Activated T-helper 1 cell treated with Interleukin-2 at 50 U/mL for 16 hours (primary cell): ENCODE measurements at regions not wholly inside any gene's neighbourhood (a gene's known extent, or its start where the extent isn't known, plus 50 kb on each side); places are given as distances from the start of the nearest gene placed in this dataset.

Source experiments
- DNase-seq: peaks from one replicate; pipeline ENCODE4 v3.0.0-alpha.2; 2020; ENCODE audit warnings: low read depth

- no peak for DNase-seq
These were observed 257.5 kb upstream of the TCF21 start for GRCh38 chr6:133631421-133631820.

GRCh38 chr6:133632206-133632605, 256.7 kb upstream of the TCF21 start:
- DNase-seq, result no peak

DNA sequence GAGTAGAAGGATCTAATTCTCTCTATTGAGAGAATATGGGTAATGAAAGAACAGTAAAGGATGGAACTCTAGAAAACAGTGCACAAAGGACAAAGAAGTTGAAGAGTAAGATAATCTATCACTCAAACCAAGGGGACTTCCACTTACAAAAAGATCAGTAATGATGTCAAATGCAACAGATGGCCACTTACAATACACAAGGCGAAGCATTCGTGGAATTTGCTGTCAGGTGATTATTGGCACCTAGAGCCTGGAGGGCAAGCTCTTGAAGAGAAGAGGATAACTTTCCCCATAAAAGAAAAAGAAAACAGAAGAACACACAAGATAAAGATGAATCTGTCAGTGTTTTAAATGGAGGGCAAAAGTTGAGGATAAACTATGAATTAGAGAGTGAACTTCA, 256.0 kb upstream of the TCF21 start:
- DNase-seq, result no peak

DNA sequence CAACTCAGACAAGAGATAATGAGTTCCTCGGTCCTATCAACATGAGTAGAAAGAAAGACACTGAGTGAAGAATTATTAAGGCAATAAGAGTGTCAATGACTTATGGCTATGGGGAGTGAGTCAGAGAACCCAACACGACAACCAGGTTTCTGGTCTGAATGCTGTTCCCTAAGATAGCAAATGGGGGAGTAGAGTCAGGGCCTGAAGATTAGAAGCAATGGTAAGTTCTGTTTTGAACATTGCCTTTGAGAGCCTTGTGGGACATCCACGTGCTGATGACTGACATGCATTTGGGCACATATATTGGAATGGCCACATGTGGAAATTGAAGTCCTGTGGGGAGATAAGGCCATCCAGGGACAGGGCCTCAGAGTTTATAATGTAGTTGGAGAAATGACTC, 254.4 kb upstream of the TCF21 start:
- no peak for DNase-seq

DNA sequence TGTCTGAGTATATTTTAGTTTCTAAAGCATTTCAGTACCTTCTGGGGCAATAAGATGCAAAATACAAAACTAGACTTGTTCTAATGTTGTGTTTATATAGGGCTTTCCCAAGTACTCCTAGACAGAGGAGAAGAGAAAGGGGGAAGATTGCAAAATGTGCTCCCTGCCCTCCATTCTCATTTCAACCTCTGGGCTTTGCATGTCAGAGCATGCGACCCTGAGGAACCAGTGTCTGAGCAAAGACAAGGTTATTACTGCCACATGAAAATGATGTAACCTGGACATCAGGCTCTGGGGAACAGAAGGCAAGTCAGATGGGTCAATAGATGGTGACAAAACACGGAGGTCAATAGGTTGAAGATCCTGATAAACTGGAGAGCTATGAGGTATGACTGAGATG, 253.5 kb upstream of the TCF21 start:
- no peak for DNase-seq

GRCh38 chr6:133637436-133637835, 251.5 kb upstream of the TCF21 start:
- DNase-seq, result no peak

- no peak for DNase-seq
These were observed 251.0 kb upstream of the TCF21 start for GRCh38 chr6:133637874-133638273.

DNA sequence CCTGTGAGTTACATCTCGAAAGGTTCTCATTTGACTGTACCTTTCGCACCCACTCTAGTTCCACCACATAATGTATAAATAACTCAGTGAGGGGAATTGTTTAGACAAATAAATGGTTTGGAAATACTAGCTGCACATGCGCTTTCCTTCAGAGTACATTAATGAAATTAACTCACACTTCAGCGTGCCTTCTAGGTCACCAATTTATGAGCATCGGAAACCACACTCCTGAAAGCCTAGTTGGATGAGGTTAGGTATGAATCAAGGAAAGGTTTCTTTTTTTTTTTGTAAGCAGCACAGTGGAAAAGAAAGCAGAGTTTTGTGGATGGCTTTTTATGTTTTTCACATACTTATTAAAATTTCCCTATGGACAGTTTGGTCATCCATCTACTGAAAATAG, 247.8 kb upstream of the TCF21 start:
- DNase-seq, result no peak

GRCh38 chr6:133644548-133644891, 244.4 kb upstream of the TCF21 start:
- no peak for DNase-seq

DNA sequence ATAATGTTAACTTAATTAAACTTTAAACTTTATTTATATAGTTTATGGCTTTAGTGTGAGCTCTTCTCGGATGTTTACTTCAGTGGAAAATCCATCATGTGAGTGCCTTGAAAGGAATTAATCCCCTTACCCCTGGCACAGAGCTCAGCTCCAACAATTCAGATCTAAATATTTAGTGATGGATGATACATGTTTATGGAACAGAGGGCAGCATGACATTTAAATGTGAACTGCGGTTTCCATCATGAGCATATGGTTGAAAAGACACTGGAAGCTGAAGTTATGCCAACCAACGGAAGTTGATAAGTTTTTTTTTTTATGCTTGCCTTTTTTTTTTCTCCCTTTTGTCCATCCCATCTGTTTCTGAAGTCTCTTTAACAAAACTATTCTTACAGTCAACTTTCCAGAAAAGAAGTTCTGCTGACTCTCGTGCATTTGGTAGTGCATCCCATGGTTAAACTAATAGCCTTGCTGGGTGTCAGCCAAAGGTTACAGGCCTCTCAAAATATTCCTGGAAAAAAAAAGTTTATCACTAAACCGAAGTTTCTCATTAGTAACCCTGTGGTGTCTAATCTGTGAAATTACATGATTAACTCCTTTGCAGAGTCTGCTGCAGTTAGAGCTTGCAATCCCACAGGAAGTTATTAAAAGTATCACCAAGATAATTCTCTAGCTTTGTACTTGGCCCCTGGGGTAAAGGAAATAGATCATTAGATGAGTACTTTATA, 243.9 kb upstream of the TCF21 start:
- no peak for DNase-seq

DNA sequence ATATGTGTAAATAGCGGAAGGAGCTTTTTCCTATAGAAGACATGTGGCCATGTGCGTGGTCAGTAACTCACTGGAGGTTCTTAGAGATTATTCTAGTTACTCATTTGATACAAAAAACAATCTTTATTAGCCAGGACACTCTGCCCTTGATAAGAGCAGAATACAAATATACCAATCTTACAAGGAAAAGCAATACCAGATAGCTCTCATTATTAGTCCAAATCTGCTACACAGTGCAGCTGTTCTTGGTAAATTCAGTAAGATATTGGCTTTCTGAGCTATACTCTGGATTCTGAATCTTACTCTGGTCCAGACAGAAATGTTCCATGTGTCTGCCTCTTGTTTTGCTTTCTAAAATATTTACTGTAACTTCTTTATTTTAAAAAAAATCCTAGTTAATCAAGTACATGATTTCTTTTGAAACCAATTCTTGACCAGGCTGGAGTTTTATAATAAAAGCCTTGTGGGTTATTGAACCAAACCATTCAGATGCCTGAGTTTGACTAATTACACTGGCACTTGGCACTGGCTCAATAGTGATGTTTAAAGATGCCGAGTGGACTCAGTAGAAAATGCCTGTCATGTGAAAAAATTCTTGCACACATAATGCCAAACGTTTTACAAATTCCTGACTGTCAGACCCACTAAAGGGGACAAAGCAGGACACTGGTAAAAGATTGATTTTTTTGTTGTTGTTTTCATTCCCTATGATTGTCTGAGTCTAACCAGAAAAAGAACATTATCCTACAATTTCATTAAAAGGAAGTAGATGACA, 242.8 kb upstream of the TCF21 start:
- DNase-seq, result no peak

DNA sequence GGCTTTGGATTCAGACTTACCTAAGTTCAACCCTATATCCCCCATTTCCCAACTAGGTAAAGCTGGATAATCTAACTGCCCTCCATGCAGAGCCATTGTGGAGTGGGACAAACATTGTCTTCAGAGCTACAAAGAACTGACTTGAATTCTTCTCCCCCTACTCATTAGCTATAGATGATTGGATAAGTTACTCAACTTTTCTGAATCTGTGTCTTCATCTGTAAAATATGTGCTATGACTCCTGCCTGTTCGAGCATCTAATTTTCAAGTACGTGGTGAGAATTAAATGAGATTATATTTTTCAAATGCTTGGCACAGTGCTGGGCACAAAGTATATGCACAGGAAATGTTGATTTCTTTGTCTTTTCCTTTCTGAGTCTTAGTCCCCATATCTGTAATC, 240.3 kb upstream of the TCF21 start:
- DNase-seq, result no peak

DNA sequence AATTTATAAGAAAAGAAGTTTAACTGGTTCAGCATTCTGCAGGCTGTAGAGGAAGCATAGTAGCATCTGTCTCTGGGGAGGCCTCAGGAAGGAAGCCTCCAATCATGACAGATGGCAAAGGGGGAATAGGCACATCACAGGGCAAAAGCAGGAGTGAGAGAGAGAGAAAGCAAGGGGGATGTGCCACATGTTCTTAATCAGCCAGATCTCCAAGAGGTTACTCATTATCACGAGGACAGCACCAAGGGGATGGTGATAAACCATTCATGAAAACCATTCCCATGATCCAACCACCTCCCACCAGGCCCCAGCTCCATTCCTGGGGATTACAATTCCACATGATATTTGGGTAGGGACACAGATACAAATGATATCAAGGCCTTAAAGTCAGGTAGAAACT, 217.5 kb upstream of the TCF21 start:
- no peak for DNase-seq

GRCh38 chr6:133673056-133673455, 215.9 kb upstream of the TCF21 start:
- no peak for DNase-seq

- DNase-seq, result no peak
These were observed 214.3 kb upstream of the TCF21 start for GRCh38 chr6:133674661-133675060.

DNA sequence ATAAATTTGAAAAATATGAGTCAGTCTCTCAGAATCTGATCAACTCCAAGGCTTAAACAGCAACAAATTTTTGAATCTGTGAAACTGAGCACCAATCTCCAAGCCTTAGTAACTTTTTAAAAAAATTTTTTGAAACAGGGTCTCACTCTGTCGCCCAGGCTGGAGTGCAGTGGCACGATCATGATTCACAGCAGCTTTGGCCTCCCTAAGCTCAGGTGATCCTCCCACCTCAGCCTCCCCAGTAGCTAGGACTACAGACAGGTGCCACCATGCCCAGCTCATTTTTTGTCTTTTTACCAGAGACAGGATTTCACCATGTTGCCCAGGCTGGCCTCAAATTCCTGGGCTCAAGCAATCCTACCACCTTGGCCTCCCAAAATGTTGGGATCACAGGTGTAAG, 207.9 kb upstream of the TCF21 start:
- no peak for DNase-seq

GRCh38 chr6:133681891-133682290, 207.0 kb upstream of the TCF21 start:
- no peak for DNase-seq

DNA sequence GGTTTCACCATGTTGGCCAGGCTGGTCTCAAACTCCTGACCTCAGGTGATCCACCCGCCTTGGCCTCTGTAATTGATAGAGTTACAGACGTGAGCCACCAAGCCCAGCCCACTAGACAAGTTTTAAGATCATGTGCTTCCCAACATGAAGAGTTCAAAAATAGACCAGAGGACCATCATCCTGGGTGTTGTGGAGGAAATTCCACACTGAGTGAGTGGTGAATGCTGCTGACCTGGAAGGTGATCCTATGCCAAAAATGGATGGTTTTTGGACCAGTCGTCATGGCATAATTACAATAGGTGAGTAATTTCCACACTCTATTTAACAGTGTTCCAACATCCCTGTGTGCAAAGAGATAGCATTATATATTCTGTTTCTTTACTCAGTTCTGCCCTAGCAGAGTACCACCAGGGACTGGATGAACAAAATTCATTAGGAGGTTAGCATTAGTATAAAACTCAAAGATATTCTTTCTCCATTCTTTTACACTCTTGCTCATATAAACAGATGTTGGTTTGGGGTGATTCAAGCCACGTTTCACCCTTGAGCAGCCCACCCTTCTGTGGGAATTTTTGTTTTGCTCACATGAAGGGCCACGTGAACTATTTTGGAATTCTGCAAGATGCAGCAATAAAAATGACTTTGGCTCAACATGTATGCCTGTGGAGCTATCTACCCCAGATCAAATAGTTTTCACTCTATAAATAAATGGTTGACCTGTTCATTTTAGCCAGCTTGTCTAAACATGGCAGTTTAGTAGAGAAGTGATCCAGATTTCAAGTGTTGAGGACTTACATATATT, 206.2 kb upstream of the TCF21 start:
- DNase-seq, result no peak

DNA sequence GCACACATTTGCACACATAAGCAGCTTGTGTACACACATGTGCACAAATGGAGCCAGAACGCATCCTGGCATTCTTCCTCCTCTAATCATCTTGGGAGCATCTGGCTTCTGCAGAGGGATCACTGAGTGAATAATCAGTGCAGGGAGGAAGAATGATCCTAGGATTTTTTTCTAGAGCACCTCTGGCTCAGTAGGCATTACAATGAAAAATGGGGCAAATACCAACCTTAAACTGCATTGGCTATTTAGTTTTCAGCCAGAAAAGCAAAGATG, 205.7 kb upstream of the TCF21 start:
- no peak for DNase-seq

- no peak for DNase-seq
These were observed 205.3 kb upstream of the TCF21 start for GRCh38 chr6:133683606-133684005.

DNA sequence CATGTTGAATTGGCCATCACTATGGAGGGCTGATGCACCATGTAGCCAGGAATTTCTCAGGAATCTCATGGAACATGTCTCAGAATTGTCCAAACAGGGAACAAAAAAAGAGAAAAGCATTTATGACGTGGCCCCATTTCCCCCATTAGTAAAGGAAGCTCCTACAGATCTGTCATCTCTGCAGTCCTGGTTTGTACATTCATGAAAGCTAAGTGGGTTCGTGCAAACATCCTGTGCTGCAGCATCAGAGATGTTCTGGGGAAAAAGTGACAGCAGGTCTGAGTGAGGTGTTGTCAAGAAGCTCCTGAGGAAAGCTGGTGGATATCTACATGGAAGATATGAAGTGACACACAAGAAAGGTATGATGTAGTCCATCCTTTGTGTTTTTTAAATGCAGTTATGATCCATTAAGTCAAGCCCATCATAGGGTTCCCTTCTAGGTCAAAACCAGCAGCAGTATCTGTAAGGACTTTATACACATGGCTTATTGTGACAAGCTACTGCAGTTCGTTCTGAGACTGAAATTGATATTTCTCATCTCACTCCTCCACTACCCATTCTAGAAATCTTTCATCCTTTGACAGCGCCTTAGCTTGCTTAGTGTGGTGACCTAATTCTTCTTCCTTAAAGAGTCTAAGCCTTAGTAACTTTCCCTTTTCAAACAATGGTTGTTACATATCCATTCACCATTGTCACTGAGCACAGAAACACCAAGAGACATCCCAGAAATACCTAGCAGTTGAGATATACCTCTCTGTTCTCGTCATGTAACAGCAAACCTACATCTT, 200.0 kb upstream of the TCF21 start:
- no peak for DNase-seq

GRCh38 chr6:133689863-133690262, 199.1 kb upstream of the TCF21 start:
- no peak for DNase-seq

- no peak for DNase-seq
These were observed 195.3 kb upstream of the TCF21 start for GRCh38 chr6:133693565-133693964.
